ENCODE measurements at regions not wholly inside any gene's neighbourhood (a gene's known extent, or its start where the extent isn't known, plus 50 kb on each side); places are given as distances from the start of the nearest gene placed in this dataset.

- no peak for TF ChIP-seq ZNF174 (tag by site-specific recombination; IDR thresholded peaks at IDR 0.05)
- TF ChIP-seq PRDM1 (tag by site-specific recombination; IDR thresholded peaks at IDR 0.05) = no peak
Observed at GRCh38 chr3:65148687-65149086, 460.9 kb upstream of the ADAMTS9 start (continued).

- no peak for TF ChIP-seq ZNF174 (tag by site-specific recombination; IDR thresholded peaks at IDR 0.05)
- TF ChIP-seq ZNF830 (tag by site-specific recombination; IDR thresholded peaks at IDR 0.05; ENCODE audit: low read depth) = no peak
- TF ChIP-seq GLIS1 (tag by site-specific recombination; IDR thresholded peaks at IDR 0.05) = peak; percentile 66
- TF ChIP-seq ZNF248 (tag by site-specific recombination; IDR thresholded peaks at IDR 0.05) = no peak
- TF ChIP-seq ZNF510 (tag by site-specific recombination; IDR thresholded peaks at IDR 0.05; ENCODE audit: insufficient replicate concordance) = no peak
- no peak for TF ChIP-seq GLI2 (tag by site-specific recombination; IDR thresholded peaks at IDR 0.05; ENCODE audit: borderline replicate concordance, low read depth)
- H3K36me3 ChIP-seq (ENCODE audit: control insufficient read depth in 2 of 2, insufficient read depth in 1 of 2, low read length in 2 of 2) = no peaks in the 10 kb centered on the region
- CTCF ChIA-PET = interaction anchor here (1.1 kb wide), 1 partner anchor 24 kb away, joined by 4 read pairs; no protein-coding TSS in a partner anchor
- no peaks in the 10 kb centered on the region for H3K9me3 ChIP-seq (ENCODE audit: control insufficient read depth, insufficient read depth, low read depth, low read length)
- POLR2A ChIA-PET = no interaction called here
- H3K4me3 ChIP-seq (ENCODE audit: low read depth, low read length) = no peak overlapping the region
- H3K4me1 ChIP-seq (ENCODE audit: control insufficient read depth, insufficient read depth, low read length) = no peaks in the 10 kb centered on the region
- H3K27ac ChIP-seq (ENCODE audit: extremely low read depth, low read depth, low read length) = no peak overlapping the region
Observed at GRCh38 chr3:65146179-65146578, 458.4 kb upstream of the ADAMTS9 start.

- no peak for TF ChIP-seq SALL2 (tag by site-specific recombination; IDR thresholded peaks at IDR 0.05; ENCODE audit: borderline replicate concordance)
- no peak for TF ChIP-seq ZNF324 (tag by site-specific recombination; IDR thresholded peaks at IDR 0.05)
- Histone ChIP-seq H3K9me3 (ENCODE audit: control insufficient read depth, insufficient read depth, low read depth, low read length) (no peaks in the 10 kb centered on the region), H3K4me3 (ENCODE audit: low read depth, low read length) (no peak overlapping the region), H3K27ac (ENCODE audit: extremely low read depth, low read depth, low read length) (no peak overlapping the region), H3K36me3 (ENCODE audit: control insufficient read depth in 2 of 2, insufficient read depth in 1 of 2, low read length in 2 of 2) (no peaks in the 10 kb centered on the region), H3K4me1 (ENCODE audit: control insufficient read depth, insufficient read depth, low read length) (no peaks in the 10 kb centered on the region)
- POLR2A ChIA-PET = no interaction called here
- CTCF ChIA-PET = interaction anchor here (1.7 kb wide), 1 partner anchor 612 kb away, joined by 4 read pairs; no protein-coding TSS in a partner anchor
Observed at GRCh38 chr3:65145680-65146079, 457.9 kb upstream of the ADAMTS9 start.

GRCh38 chr3:65144791-65145351 lies 457.1 kb upstream of the ADAMTS9 start:
- ChIA-PET POLR2A (no interaction called here), CTCF (interaction anchor here (1.7 kb wide), 1 partner anchor 612 kb away, joined by 4 read pairs; no protein-coding TSS in a partner anchor)
- no peaks in the 10 kb centered on the region for H3K36me3 ChIP-seq (ENCODE audit: control insufficient read depth in 2 of 2, insufficient read depth in 1 of 2, low read length in 2 of 2)
- H3K9me3 ChIP-seq (ENCODE audit: control insufficient read depth, insufficient read depth, low read depth, low read length) = no peaks in the 10 kb centered on the region
- H3K4me3 ChIP-seq (ENCODE audit: low read depth, low read length) = no peak overlapping the region
- H3K27ac ChIP-seq (ENCODE audit: extremely low read depth, low read depth, low read length) = no peak overlapping the region
- H3K4me1 ChIP-seq (ENCODE audit: control insufficient read depth, insufficient read depth, low read length) = no peaks in the 10 kb centered on the region
- TF ChIP-seq ZNF626 (tag by site-specific recombination; IDR thresholded peaks at IDR 0.05) (no peak), OSR2 (tag by site-specific recombination; IDR thresholded peaks at IDR 0.05) (no peak), ZNF560 (tag by site-specific recombination; IDR thresholded peaks at IDR 0.05; ENCODE audit: borderline replicate concordance) (no peak), ZNF654 (tag by site-specific recombination; IDR thresholded peaks at IDR 0.05; ENCODE audit: low read depth) (no peak), ZNF488 (tag by site-specific recombination; IDR thresholded peaks at IDR 0.05) (no peak), ZNF544 (tag by site-specific recombination; IDR thresholded peaks at IDR 0.05) (no peak), PRDM2 (tag by site-specific recombination; IDR thresholded peaks at IDR 0.05; ENCODE audit: borderline replicate concordance) (no peak), ZIC2 (tag by site-specific recombination; IDR thresholded peaks at IDR 0.05) (no peak), ZNF600 (tag by site-specific recombination; IDR thresholded peaks at IDR 0.05) (no peak), ZNF677 (tag by site-specific recombination; IDR thresholded peaks at IDR 0.05) (no peak)

Measured in HEK293 (cell line).